ENCODE measurements at regions not wholly inside any gene's neighbourhood (a gene's known extent, or its start where the extent isn't known, plus 50 kb on each side); places are given as distances from the start of the nearest gene placed in this dataset.

DNA sequence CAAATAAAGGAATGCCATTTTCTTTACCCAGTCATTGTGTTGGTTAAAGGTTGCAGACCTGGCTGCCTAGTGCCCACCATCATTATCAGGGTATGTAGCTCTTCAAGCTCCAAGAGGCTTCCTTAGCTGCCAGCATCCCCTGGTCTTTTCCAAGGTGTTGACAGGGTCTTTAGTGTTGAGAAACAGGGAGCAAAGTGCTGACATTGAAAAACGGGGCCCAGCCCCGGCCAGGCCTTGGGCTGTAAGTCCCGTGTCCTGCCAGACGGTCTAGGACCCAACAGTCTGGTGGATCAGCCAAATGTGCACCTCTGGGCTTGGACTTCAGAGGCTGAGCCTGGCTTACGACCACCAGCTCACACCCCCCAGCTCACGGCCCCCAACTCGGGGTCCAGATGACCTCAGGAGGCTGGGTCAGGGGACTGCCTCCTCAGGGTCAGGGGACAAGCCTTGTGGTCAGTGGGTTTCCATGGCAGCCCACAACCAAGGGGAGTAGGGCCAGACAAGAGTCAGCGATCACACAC is 114.4 kb upstream of the MLN start:
- TF ChIP-seq, protein P1, sequence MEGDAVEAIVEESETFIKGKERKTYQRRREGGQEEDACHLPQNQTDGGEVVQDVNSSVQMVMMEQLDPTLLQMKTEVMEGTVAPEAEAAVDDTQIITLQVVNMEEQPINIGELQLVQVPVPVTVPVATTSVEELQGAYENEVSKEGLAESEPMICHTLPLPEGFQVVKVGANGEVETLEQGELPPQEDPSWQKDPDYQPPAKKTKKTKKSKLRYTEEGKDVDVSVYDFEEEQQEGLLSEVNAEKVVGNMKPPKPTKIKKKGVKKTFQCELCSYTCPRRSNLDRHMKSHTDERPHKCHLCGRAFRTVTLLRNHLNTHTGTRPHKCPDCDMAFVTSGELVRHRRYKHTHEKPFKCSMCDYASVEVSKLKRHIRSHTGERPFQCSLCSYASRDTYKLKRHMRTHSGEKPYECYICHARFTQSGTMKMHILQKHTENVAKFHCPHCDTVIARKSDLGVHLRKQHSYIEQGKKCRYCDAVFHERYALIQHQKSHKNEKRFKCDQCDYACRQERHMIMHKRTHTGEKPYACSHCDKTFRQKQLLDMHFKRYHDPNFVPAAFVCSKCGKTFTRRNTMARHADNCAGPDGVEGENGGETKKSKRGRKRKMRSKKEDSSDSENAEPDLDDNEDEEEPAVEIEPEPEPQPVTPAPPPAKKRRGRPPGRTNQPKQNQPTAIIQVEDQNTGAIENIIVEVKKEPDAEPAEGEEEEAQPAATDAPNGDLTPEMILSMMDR (conservative IDR thresholded peaks at IDR 0.05), result no peak
- TF ChIP-seq EZH2 (IDR thresholded peaks at IDR 0.05; ENCODE audit: low read depth), result no peak
